GM21526 (cell line): ENCODE measurements at regions not wholly inside any gene's neighbourhood (a gene's known extent, or its start where the extent isn't known, plus 50 kb on each side); places are given as distances from the start of the nearest gene placed in this dataset.

ENCODE experiments used
- ATAC-seq: cut with Tn5 transposase; IDR thresholded peaks from one replicate; pipeline ENCODE4 v1.9.1; 2021; ENCODE audit warnings: moderate library complexity; ENCODE audit not compliant: unreplicated experiment, low FRiP score

GRCh38 chr20:22470620-22471026, 113.7 kb downstream of the FOXA2 start:
- ATAC-seq = no peak

- ATAC-seq = no peak
Observed at GRCh38 chr20:22466447-22467171, 117.8 kb downstream of the FOXA2 start.

GRCh38 chr20:22465622-22466446, 118.5 kb downstream of the FOXA2 start:
- ATAC-seq = no peak

GRCh38 chr20:22464312-22465003, 119.9 kb downstream of the FOXA2 start:
- no peak for ATAC-seq

GRCh38 chr20:22462975-22463914, 121.1 kb downstream of the FOXA2 start:
- ATAC-seq = no peak

GRCh38 chr20:22460803-22461202, 123.6 kb downstream of the FOXA2 start:
- ATAC-seq = no peak

- ATAC-seq = no peak
Observed at GRCh38 chr20:22460231-22460630, 124.1 kb downstream of the FOXA2 start.

- ATAC-seq = no peak
Observed at GRCh38 chr20:22459754-22460153, 124.6 kb downstream of the FOXA2 start.

- ATAC-seq = no peak
Observed at GRCh38 chr20:22456109-22456508, 128.3 kb downstream of the FOXA2 start.

- ATAC-seq = no peak
Observed at GRCh38 chr20:22455259-22455658, 129.1 kb downstream of the FOXA2 start.

GRCh38 chr20:22453244-22454080, 130.9 kb downstream of the FOXA2 start:
- ATAC-seq = no peak

- no peak for ATAC-seq
Observed at GRCh38 chr20:22452442-22453011, 131.8 kb downstream of the FOXA2 start.

- ATAC-seq = no peak
Observed at GRCh38 chr20:22450537-22450936, 133.8 kb downstream of the FOXA2 start.

- ATAC-seq = no peak
Observed at GRCh38 chr20:22449188-22449973, 135.0 kb downstream of the FOXA2 start.

- no peak for ATAC-seq
Observed at GRCh38 chr20:22447447-22447778, 137.0 kb downstream of the FOXA2 start.

GRCh38 chr20:22446613-22447446, 137.5 kb downstream of the FOXA2 start:
- no peak for ATAC-seq

- ATAC-seq = no peak
Observed at GRCh38 chr20:22442318-22442717, 142.1 kb downstream of the FOXA2 start.
